Spleen (tissue), 7 donors: ENCODE measurements at regions not wholly inside any gene's neighbourhood (a gene's known extent, or its start where the extent isn't known, plus 50 kb on each side); places are given as distances from the start of the nearest gene placed in this dataset.

ENCODE experiments used
- CTCF ChIP-seq, 11 experiments: fragments of 200-600 bp in 7 of 11; fragments of 450-650 bp in 4 of 11; sonication (generic) in 4 of 11; IDR thresholded peaks in 8 of 11; conservative IDR thresholded peaks in 3 of 11; 1 replicate in 7 of 11; 2 replicates in 4 of 11; pipeline versions ENCODE4 v1.4.0 to v1.8.0; 2016 to 2021; ENCODE audit warnings: antibody characterized with exemption in 11 of 11, inconsistent platforms in 4 of 11, mild to moderate bottlenecking in 1 of 11
- POLR2A ChIP-seq, 3 donors: fragments of 450-650 bp; IDR thresholded peaks; one replicate each; pipeline ENCODE4 v1.5.1; 2017; ENCODE audit warnings: antibody characterized with exemption in 3 of 3, mild to moderate bottlenecking in 1 of 3
- donor health status: DM: no; HTN: no; CAD: no; lungs with moderate emphysema.
- donor health status: DM: no; HTN: no; CAD: no.
- donor health status: DM: no; HTN: no; CAD: no.

GRCh38 chr13:58379221-58379620 is 747.7 kb downstream of the PCDH17 start:
- TF ChIP-seq CTCF (IDR thresholded peaks at IDR 0.05 in 8 of 11, conservative IDR thresholded peaks at IDR 0.05 in 3 of 11) (no peak), POLR2A (IDR thresholded peaks at IDR 0.05) (no peak)
